Cardiac muscle cell (in vitro differentiated cells and primary cell): ENCODE measurements at regions not wholly inside any gene's neighbourhood (a gene's known extent, or its start where the extent isn't known, plus 50 kb on each side); places are given as distances from the start of the nearest gene placed in this dataset.
"Not testable (repeated sequence)": the region's sequence is repeated elsewhere in the genome, so short reads cannot be mapped to it uniquely, and the experiment has no call there.

Experiments
- DNase-seq, 2 donors: peaks; one replicate each; pipeline versions ENCODE4 v3.0.0 to v3.0.0-alpha.2; 2010 to 2017; ENCODE audit warnings: low read depth in 1 of 2, low spot score in 1 of 2
- H3K27ac ChIP-seq: fragments of 200-600 bp; sonication (generic); 2 replicates; pipeline ENCODE4 v1.5.1; 2016
- H3K27me3 ChIP-seq: fragments of 200-600 bp; sonication (generic); 2 replicates; pipeline ENCODE4 v1.6.0; 2016; ENCODE audit warnings: control low read depth
- H3K36me3 ChIP-seq: fragments of 200-600 bp; sonication (generic); 2 replicates; pipeline ENCODE4 v1.5.1; 2016; ENCODE audit warnings: control low read depth
- H3K4me1 ChIP-seq: fragments of 200-600 bp; sonication (generic); 2 replicates; pipeline ENCODE4 v1.8.1; 2017; ENCODE audit warnings: low read depth, mild to moderate bottlenecking, mixed run types
- H3K4me3 ChIP-seq: fragments of 200-600 bp; sonication (generic); 2 replicates; pipeline ENCODE4 v1.5.1; 2016; ENCODE audit warnings: mild to moderate bottlenecking
- H3K9me3 ChIP-seq: fragments of 200-600 bp; sonication (generic); 2 replicates; pipeline ENCODE4 v1.5.1; 2017; ENCODE audit warnings: low read depth, mild to moderate bottlenecking, control low read depth
- TF ChIP-seq, protein P1 (sequence below): IDR thresholded peaks from 2 replicates; pipeline ENCODE4 v1.5.1; 2012; ENCODE audit warnings: low read depth, mild to moderate bottlenecking, low read length

DNA sequence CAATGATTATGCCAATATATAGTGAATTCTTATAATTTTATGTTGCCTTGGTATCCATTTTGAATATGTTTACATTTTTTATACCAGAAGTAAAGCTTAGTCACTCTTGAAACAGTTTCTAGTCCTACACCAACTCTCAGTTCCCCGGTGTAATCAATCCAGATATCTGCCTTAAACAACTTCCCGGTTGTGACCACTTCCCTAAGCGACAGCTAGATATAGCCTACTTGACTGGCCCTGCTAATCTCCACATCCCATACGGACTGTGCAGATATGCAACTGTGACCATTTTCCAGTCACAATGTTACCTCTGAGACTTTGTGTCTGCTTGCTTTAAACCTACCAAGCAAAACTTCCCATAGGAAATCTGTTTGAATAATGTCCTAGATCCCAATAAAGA is 1551.5 kb upstream of the SEL1L start:
- no peak for DNase-seq
- Histone ChIP-seq H3K36me3 (no peaks in the 10 kb centered on the region), H3K4me1 (no peaks in the 10 kb centered on the region), H3K27me3 (no peaks in the 10 kb centered on the region), H3K27ac (no peak overlapping the region), H3K4me3 (no peak overlapping the region), H3K9me3 (no peaks in the 10 kb centered on the region)
- TF ChIP-seq, protein P1, sequence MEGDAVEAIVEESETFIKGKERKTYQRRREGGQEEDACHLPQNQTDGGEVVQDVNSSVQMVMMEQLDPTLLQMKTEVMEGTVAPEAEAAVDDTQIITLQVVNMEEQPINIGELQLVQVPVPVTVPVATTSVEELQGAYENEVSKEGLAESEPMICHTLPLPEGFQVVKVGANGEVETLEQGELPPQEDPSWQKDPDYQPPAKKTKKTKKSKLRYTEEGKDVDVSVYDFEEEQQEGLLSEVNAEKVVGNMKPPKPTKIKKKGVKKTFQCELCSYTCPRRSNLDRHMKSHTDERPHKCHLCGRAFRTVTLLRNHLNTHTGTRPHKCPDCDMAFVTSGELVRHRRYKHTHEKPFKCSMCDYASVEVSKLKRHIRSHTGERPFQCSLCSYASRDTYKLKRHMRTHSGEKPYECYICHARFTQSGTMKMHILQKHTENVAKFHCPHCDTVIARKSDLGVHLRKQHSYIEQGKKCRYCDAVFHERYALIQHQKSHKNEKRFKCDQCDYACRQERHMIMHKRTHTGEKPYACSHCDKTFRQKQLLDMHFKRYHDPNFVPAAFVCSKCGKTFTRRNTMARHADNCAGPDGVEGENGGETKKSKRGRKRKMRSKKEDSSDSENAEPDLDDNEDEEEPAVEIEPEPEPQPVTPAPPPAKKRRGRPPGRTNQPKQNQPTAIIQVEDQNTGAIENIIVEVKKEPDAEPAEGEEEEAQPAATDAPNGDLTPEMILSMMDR: no peak

DNA sequence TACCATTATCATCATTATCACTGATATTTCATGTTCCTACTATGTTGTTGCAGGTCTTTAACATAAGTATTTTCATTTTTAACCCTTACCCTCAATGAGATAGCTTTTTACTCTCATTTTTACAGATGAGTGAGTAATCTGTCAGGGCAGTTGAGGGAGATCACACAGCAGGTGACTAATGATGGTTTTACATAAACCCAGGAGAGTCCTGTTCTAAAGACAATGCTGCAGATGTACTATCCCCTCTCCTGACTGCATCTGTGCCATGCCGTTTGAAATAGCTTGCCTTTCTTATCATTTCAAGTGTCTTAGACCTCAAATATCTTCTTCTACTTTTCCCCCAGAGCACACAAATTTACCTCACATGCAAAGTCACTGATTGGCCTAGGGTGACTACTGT is 1552.1 kb upstream of the SEL1L start:
- no peak for DNase-seq
- H3K36me3 ChIP-seq: no peaks in the 10 kb centered on the region
- no peaks in the 10 kb centered on the region for H3K4me1 ChIP-seq
- no peaks in the 10 kb centered on the region for H3K9me3 ChIP-seq
- H3K27me3 ChIP-seq: no peaks in the 10 kb centered on the region
- TF ChIP-seq, protein P1: no peak
- no peak overlapping the region for H3K4me3 ChIP-seq
- no peak overlapping the region for H3K27ac ChIP-seq

DNA sequence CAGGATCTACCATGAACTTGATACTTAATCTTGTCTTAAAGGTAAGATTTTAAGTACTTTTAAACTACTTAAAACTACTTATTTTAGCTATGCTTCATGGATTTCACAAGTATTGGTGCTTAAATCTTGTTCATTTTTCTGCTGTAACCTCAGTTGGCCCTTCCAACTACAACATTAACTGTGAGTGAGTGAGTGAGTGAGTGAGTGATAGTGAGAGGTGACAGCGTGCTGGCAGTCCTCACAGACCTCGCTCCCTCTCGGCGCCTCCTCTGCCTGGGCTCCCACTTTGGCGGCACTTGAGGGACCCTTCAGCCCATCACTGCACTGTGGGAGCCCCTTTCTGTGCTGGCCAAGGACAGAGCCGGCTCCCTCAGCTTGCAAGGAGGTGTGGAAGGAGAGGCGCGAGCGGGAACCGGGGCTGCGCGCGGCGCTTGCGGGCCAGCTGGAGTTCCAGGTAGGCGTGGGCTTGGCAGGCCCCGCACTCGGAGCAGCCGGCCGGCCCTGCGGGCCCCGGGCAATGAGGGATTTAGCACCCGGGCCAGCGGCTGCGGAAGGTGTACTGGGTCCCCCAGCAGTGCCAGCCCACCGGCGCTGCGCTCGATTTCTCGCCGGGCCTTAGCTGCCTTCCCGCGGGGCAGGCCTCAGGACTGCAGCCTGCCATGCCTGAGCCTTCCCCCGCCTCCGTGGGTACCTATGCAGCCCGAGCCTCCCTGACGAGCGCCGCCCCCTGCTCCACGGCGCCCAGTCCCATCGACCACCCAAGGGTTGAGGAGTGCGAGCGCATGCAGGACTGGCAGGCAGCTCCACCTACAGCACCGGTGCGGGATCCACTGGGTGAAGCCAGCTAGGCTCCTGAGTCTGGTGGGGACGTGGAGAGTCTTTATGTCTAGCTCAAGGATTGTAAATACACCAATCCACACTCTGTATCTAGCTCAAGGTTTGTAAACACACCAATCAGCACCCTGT is 1558.6 kb upstream of the SEL1L start:
- H3K36me3 ChIP-seq, H3K4me3 ChIP-seq, DNase-seq, H3K27me3 ChIP-seq, H3K27ac ChIP-seq, H3K9me3 ChIP-seq, H3K4me1 ChIP-seq: not testable (repeated sequence)

DNA sequence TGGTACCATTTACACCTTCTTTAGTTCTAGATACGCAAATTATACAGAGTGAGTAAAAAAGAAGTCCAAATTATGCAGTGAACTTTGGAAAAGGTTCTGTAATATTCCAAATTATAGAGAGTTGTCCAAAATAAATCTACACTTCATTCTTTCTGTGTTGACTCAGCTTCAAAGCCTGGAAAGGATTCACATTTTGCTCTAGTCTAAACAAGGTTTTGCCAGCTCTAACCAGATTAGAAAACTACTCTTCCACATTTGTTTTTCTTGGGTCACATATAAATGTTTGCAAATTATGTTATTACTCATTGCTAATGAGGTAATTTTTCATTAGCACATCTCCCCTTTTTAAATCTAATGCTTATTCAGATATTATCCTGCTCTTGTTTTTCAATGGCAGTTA is 1562.4 kb upstream of the SEL1L start:
- TF ChIP-seq, protein P1: no peak
- no peak for DNase-seq
- Histone ChIP-seq H3K9me3 (no peaks in the 10 kb centered on the region), H3K27me3 (no peaks in the 10 kb centered on the region), H3K36me3 (no peaks in the 10 kb centered on the region), H3K4me1 (no peaks in the 10 kb centered on the region), H3K4me3 (no peak overlapping the region), H3K27ac (no peak overlapping the region)

DNA sequence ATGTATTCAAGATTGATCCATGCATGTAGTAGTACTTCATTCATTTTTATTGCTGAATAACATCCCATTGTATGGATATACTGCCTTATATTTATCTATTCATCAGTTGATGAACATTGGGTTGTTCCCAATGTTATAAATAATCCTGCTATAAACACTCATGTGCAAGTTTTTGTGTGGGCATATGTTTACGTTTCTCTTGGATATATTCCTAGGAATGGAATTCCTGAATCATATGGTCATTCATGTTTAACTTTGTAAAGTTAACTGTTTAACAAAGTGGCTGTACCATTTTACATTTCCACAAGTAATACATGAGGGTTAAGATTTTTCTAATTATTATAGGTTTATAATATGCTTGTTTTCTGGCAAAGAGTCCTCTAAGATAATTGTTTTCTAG is 1568.2 kb upstream of the SEL1L start:
- no peak overlapping the region for H3K4me3 ChIP-seq
- DNase-seq: no peak

DNA sequence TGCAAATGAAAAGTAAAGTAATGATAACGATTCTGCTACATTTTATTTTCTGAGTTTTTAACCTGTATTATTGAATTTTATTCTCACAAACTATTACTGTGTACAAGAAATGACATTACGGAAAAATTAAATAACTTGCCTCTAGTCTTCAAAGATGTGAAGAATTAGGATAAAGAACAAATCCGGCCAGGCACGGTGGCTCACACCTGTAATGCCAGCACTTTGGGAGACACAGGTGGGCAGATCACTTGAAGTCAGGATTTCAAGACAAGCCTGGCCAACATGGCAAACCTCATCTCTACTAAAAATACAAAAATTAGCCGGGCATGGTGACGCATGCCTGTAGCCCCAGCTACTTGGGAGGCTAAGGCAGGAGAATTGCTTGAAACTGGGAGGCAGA is 1584.4 kb upstream of the SEL1L start:
- no peaks in the 10 kb centered on the region for H3K9me3 ChIP-seq
- no peak overlapping the region for H3K27ac ChIP-seq
- H3K36me3 ChIP-seq: no peaks in the 10 kb centered on the region
- H3K27me3 ChIP-seq: no peaks in the 10 kb centered on the region
- no peaks in the 10 kb centered on the region for H3K4me1 ChIP-seq
- DNase-seq: no peak
- no peak overlapping the region for H3K4me3 ChIP-seq
- TF ChIP-seq, protein P1: no peak

More for the DNA sequence above, 1568.2 kb upstream of the SEL1L start:
- H3K4me1 ChIP-seq: no peaks in the 10 kb centered on the region
- H3K9me3 ChIP-seq: no peaks in the 10 kb centered on the region
- H3K27ac ChIP-seq: no peak overlapping the region
- no peaks in the 10 kb centered on the region for H3K27me3 ChIP-seq
- TF ChIP-seq, protein P1: no peak
- no peaks in the 10 kb centered on the region for H3K36me3 ChIP-seq
